Transverse colon (tissue), 4 donors: ENCODE measurements at regions not wholly inside any gene's neighbourhood (a gene's known extent, or its start where the extent isn't known, plus 50 kb on each side); places are given as distances from the start of the nearest gene placed in this dataset.

Experiments
- DNase-seq: peaks from one replicate; pipeline ENCODE4 v3.0.0-alpha.2; 2019
- H3K27ac ChIP-seq, 4 donors: fragments of 200-600 bp; sonication (generic); 2 replicates each; pipeline ENCODE4 v1.5.1; 2016 to 2018; ENCODE audit warnings: inconsistent platforms in 4 of 4
- H3K27me3 ChIP-seq: fragments of 200-600 bp; sonication (generic); 2 replicates; pipeline ENCODE4 v1.5.1; 2017; ENCODE audit warnings: inconsistent platforms
- H3K36me3 ChIP-seq, 4 donors: fragments of 200-600 bp; sonication (generic); 2 replicates each; pipeline ENCODE4 v1.5.1; 2017 to 2019; ENCODE audit warnings: inconsistent platforms in 4 of 4
- H3K4me1 ChIP-seq, 4 donors: fragments of 200-600 bp; sonication (generic); 2 replicates each; pipeline ENCODE4 v1.5.1; 2017 to 2020; ENCODE audit warnings: inconsistent platforms in 4 of 4
- H3K4me3 ChIP-seq, 4 donors: fragments of 200-600 bp; sonication (generic); 1 replicate in 1 of 4; 2 replicates in 3 of 4; pipeline versions ENCODE4 v1.5.1 to v1.6.1; 2017 to 2019; ENCODE audit warnings: inconsistent platforms in 4 of 4
- H3K9me3 ChIP-seq, 2 donors: fragments of 200-600 bp; sonication (generic); 2 replicates each; pipeline ENCODE4 v1.5.1; 2017 to 2019; ENCODE audit warnings: inconsistent platforms in 2 of 2
- EP300 ChIP-seq: sonication (generic); formaldehyde crosslinking; IDR thresholded peaks from one replicate; pipeline ENCODE4 v1.6.1; 2017; ENCODE audit warnings: antibody characterized with exemption, low read depth
- POLR2A ChIP-seq: fragments of 450-650 bp; IDR thresholded peaks from one replicate; pipeline ENCODE4 v1.6.1; 2016; ENCODE audit warnings: antibody characterized with exemption, mild to moderate bottlenecking, moderate library complexity
- POLR2AphosphoS5 ChIP-seq, 3 donors: sonication (generic); formaldehyde crosslinking; IDR thresholded peaks; one replicate each; pipeline ENCODE4 v1.6.1; 2016; ENCODE audit warnings: antibody characterized with exemption in 3 of 3
- WGBS, 2 donors: methylation state at CpG; one replicate each; pipeline ENCODE4 v1.1.5; 2018; ENCODE audit warnings: low coverage in 1 of 2; 5-methylcytosine and 5-hydroxymethylcytosine counted together
- in situ Hi-C, 4 donors: fragments of 200-750 bp; cut with MboI; loops; one replicate each; pipeline versions ENCODE4 v1.15.0 to v1.15.1; 2017; ENCODE audit warnings: low sequenced_read_pairs in 3 of 4, low pct_ligation_motif_present in 1 of 4, low pct_unique_long_range_greater_than_20kb in 1 of 4
- intact Hi-C: fragments of 100-400 bp; cut with DNase I; formaldehyde crosslinking; loops from one replicate; pipeline ENCODE4 v1.15.1; 2023; ENCODE audit warnings: low total_unique reads
- TF ChIP-seq, protein P1 (sequence below), 5 experiments: fragments of 200-600 bp in 3 of 5; fragments of 450-650 bp in 2 of 5; sonication (generic) in 3 of 5; IDR thresholded peaks; 1 replicate in 2 of 5; 2 replicates in 3 of 5; pipeline ENCODE4 v1.5.1; 2016 to 2017; ENCODE audit warnings: antibody characterized with exemption in 5 of 5, inconsistent platforms in 3 of 5, mild to moderate bottlenecking in 2 of 5, moderate library complexity in 1 of 5

DNA sequence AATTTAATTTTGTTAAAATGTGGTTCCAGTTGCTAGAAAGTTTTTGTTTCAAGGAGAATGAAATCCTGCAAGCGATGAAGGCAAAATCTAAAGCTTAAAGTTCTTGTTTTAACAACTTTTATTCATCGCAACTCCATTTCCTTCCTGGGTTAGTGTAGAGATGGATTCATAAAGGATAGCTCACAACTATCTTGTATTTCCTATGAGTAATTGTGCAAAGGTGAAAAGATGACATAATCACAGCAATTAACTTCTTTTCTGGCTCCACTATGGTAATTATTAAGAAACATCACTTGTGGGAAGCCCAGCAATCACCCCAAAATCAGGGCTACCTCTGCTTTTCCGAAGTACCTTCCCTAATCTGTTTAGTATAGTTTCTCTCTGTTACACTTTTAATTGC, 80.8 kb upstream of the SEMA6A start:
- Histone ChIP-seq H3K9me3 (no peaks in the 10 kb centered on the region), H3K27ac (no peak overlapping the region), H3K4me3 (no peak overlapping the region), H3K4me1 (no peaks in the 10 kb centered on the region), H3K27me3 (no peaks in the 10 kb centered on the region), H3K36me3 (no peaks in the 10 kb centered on the region)
- 91 to 96% methylated on average over 3 of the region's 3 CpGs for WGBS, 2 donors
- TF ChIP-seq, protein P1, sequence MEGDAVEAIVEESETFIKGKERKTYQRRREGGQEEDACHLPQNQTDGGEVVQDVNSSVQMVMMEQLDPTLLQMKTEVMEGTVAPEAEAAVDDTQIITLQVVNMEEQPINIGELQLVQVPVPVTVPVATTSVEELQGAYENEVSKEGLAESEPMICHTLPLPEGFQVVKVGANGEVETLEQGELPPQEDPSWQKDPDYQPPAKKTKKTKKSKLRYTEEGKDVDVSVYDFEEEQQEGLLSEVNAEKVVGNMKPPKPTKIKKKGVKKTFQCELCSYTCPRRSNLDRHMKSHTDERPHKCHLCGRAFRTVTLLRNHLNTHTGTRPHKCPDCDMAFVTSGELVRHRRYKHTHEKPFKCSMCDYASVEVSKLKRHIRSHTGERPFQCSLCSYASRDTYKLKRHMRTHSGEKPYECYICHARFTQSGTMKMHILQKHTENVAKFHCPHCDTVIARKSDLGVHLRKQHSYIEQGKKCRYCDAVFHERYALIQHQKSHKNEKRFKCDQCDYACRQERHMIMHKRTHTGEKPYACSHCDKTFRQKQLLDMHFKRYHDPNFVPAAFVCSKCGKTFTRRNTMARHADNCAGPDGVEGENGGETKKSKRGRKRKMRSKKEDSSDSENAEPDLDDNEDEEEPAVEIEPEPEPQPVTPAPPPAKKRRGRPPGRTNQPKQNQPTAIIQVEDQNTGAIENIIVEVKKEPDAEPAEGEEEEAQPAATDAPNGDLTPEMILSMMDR (IDR thresholded peaks at IDR 0.05) = no peak
- TF ChIP-seq EP300 = no peak
- no peak for TF ChIP-seq POLR2A
- DNase-seq = no peak
- in situ Hi-C loops (no loop called here), intact Hi-C loops (no loop called here)

DNA sequence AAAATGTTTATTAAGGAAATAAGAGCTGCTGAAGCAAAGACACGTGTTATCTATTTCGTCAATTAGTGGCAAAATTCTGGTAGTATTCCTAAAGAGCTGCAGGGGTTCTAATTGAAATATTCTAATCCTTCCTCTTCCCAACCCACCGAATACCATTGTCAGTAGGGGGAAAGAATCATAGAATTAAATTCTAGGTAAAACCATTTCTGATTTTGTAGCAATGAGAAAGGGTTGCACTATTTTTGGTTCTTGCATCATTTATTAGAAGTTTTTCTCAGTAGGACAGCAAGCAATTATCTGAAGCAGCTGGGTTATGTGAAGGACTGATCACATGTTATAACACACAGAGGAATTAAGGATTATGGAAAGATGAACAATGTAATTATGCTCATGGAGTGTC, 80.3 kb upstream of the SEMA6A start:
- no peak overlapping the region for H3K27ac ChIP-seq
- WGBS, 2 donors = 89 to 91% methylated on average over 3 of the region's 3 CpGs
- in situ Hi-C loops (no loop called here), intact Hi-C loops (no loop called here)
- DNase-seq = no peak
- no peaks in the 10 kb centered on the region for H3K4me1 ChIP-seq
- H3K27me3 ChIP-seq = no peaks in the 10 kb centered on the region
- H3K9me3 ChIP-seq = no peaks in the 10 kb centered on the region
- H3K4me3 ChIP-seq = no peak overlapping the region
- H3K36me3 ChIP-seq = no peaks in the 10 kb centered on the region
- TF ChIP-seq EP300 = no peak
- TF ChIP-seq POLR2A = no peak
- no peak for TF ChIP-seq POLR2AphosphoS5 (IDR thresholded peaks at IDR 0.05)
- TF ChIP-seq, protein P1 (IDR thresholded peaks at IDR 0.05) = no peak

DNA sequence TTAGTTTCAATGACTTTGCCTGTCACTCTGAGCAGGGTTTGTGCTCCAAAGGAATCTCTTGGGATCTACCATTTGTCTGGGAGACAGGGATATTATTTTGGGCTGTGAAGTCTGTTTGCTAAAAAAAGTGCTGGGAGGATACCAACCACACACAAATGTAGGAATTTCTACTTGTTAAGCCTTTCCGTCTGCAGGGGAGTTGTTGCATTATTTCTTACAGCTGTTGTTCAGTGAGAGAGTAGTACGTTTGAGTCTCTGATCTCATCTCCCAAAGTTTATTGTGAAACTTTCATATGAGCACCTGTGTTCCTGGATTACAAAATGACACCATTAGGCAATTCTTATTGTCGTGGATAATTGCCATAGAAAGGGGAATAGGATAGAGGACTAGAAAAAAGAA, 78.3 kb upstream of the SEMA6A start:
- DNase-seq = no peak
- no peaks in the 10 kb centered on the region for H3K36me3 ChIP-seq
- no peaks in the 10 kb centered on the region for H3K27me3 ChIP-seq
- H3K27ac ChIP-seq = no peak overlapping the region
- WGBS, 2 donors = 49 to 52% methylated on average over 3 of the region's 3 CpGs
- H3K4me3 ChIP-seq = no peak overlapping the region
- TF ChIP-seq, protein P1 (IDR thresholded peaks at IDR 0.05) = no peak
- TF ChIP-seq POLR2AphosphoS5 (IDR thresholded peaks at IDR 0.05) (no peak), EP300 (no peak), POLR2A (no peak)
- in situ Hi-C loops (no loop called here), intact Hi-C loops (no loop called here)
- H3K4me1 ChIP-seq = no peaks in the 10 kb centered on the region
- no peaks in the 10 kb centered on the region for H3K9me3 ChIP-seq

DNA sequence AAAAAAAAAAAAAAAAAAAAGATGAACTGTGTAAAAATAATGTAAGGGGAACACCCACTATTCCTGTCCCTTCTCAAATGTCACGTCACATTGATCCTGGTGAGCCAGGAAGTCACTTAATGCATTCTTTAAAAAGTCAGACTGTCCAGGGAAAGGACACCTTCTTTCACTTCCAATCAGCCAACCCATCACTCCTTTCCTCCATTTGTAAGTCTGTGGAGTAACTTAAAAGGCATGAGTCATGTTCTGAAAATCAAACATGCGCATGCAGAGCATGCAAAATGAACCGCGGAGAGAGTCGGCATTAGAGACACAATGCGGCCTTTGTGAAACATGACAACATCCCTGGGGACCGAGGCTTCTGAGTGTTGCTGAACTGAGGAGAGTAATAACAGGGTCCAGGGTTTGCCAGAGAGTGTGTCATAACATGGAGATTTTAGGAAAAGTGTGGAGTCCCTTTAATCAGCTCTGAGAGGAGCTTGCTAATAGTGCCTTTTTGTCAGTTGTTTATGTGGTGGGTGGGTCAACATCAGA, 77.6 kb upstream of the SEMA6A start:
- TF ChIP-seq EP300 (no peak), POLR2A (no peak), POLR2AphosphoS5 (IDR thresholded peaks at IDR 0.05) (no peak)
- TF ChIP-seq, protein P1 (IDR thresholded peaks at IDR 0.05) = no peak
- Histone ChIP-seq H3K36me3 (no peaks in the 10 kb centered on the region), H3K4me1 (no peaks in the 10 kb centered on the region), H3K9me3 (no peaks in the 10 kb centered on the region), H3K4me3 (no peak overlapping the region), H3K27ac (no peak overlapping the region), H3K27me3 (no peaks in the 10 kb centered on the region)
- WGBS, 2 donors = 70 to 71% methylated on average over 2 to 7 of the region's 7 CpGs
- DNase-seq = no peak
- in situ Hi-C loops (no loop called here), intact Hi-C loops (no loop called here)
